Astrocyte of the spinal cord (primary cell): ENCODE measurements at regions not wholly inside any gene's neighbourhood (a gene's known extent, or its start where the extent isn't known, plus 50 kb on each side); places are given as distances from the start of the nearest gene placed in this dataset.

ENCODE experiments used
- DNase-seq: peaks from one replicate; pipeline ENCODE4 v3.0.0; 2011; ENCODE audit warnings: low read depth, low spot score
- H3K4me3 ChIP-seq: 2 replicates; pipeline ENCODE4 v1.5.1; 2011; ENCODE audit warnings: low read depth, mild to moderate bottlenecking, low read length, moderate library complexity
- in situ Hi-C: cut with HindIII; loops from 2 replicates; pipeline ENCODE4 v1.10.0; 2017; ENCODE audit warnings: low sequenced_read_pairs
- TF ChIP-seq, protein P1 (sequence below): IDR thresholded peaks from 2 replicates; pipeline ENCODE4 v1.5.1; 2012; ENCODE audit warnings: low read depth, mild to moderate bottlenecking, low read length, inconsistent platforms

DNA sequence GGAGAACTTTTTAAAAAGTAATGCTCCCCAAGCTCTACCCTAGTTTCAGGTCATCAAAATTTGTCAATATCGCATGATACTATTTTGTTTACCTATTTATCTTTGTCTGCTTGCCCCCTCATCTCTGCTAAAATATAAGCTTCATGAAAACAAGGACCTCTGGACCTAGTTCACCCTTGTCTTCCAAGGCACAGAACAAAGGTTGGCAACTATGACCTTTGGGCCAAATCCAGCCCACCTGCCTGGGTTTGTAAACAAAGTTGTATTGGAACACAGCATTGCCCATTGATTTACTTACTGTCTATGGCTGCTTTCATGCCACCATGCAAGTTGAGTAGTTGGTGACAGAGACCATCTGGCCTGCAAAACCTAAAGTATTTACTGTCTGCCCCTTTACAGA lies 462.2 kb upstream of the SUCLG2 start:
- no peak for DNase-seq
- in situ Hi-C loops: no loop called here
- TF ChIP-seq, protein P1, sequence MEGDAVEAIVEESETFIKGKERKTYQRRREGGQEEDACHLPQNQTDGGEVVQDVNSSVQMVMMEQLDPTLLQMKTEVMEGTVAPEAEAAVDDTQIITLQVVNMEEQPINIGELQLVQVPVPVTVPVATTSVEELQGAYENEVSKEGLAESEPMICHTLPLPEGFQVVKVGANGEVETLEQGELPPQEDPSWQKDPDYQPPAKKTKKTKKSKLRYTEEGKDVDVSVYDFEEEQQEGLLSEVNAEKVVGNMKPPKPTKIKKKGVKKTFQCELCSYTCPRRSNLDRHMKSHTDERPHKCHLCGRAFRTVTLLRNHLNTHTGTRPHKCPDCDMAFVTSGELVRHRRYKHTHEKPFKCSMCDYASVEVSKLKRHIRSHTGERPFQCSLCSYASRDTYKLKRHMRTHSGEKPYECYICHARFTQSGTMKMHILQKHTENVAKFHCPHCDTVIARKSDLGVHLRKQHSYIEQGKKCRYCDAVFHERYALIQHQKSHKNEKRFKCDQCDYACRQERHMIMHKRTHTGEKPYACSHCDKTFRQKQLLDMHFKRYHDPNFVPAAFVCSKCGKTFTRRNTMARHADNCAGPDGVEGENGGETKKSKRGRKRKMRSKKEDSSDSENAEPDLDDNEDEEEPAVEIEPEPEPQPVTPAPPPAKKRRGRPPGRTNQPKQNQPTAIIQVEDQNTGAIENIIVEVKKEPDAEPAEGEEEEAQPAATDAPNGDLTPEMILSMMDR: no peak
- H3K4me3 ChIP-seq: no peak overlapping the region

GRCh38 chr3:68103811-68104210 lies 449.4 kb upstream of the SUCLG2 start:
- TF ChIP-seq, protein P1: no peak
- no peak for DNase-seq
- H3K4me3 ChIP-seq: no peak overlapping the region
- in situ Hi-C loops: no loop called here

GRCh38 chr3:68090571-68090970 lies 436.2 kb upstream of the SUCLG2 start:
- DNase-seq: no peak
- TF ChIP-seq, protein P1: no peak
- H3K4me3 ChIP-seq: no peak overlapping the region
- in situ Hi-C loops: no loop called here

GRCh38 chr3:68089572-68090011 lies 435.2 kb upstream of the SUCLG2 start:
- H3K4me3 ChIP-seq: no peak overlapping the region
- in situ Hi-C loops: no loop called here
- peak; percentile 33 for DNase-seq
- TF ChIP-seq, protein P1: no peak

DNA sequence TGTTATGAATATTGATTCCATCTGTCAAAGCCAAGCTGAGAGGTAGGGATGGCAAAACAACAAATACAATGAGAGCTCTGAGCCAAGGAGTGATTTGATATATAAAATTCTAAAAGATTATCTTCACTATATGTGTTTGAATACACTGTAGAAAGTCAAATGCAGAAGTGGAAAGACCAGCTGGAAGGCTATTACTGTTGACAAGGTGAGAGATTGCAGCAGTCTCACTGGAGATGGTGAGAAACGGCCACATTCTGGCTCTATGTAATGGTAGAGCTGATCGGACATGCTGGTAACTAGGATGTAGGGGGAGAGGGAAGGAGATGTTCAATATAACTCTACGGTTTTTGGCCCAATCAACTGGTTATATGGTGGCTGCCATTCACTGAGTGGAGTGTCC lies 434.2 kb upstream of the SUCLG2 start:
- DNase-seq: no peak
- no peak overlapping the region for H3K4me3 ChIP-seq
- TF ChIP-seq, protein P1: no peak
- in situ Hi-C loops: no loop called here

- H3K4me3 ChIP-seq: no peak overlapping the region
- TF ChIP-seq, protein P1: no peak
- in situ Hi-C loops: no loop called here
- DNase-seq: no peak
Measured at GRCh38 chr3:68088216-68088615, 433.8 kb upstream of the SUCLG2 start.

GRCh38 chr3:68072062-68072461 lies 417.6 kb upstream of the SUCLG2 start:
- H3K4me3 ChIP-seq: no peak overlapping the region
- in situ Hi-C loops: no loop called here
- DNase-seq: no peak
- TF ChIP-seq, protein P1: no peak
